ENCODE measurements at regions not wholly inside any gene's neighbourhood (a gene's known extent, or its start where the extent isn't known, plus 50 kb on each side); places are given as distances from the start of the nearest gene placed in this dataset.
"Not testable (repeated sequence)": the region's sequence is repeated elsewhere in the genome, so short reads cannot be mapped to it uniquely, and the experiment has no call there.

DNA sequence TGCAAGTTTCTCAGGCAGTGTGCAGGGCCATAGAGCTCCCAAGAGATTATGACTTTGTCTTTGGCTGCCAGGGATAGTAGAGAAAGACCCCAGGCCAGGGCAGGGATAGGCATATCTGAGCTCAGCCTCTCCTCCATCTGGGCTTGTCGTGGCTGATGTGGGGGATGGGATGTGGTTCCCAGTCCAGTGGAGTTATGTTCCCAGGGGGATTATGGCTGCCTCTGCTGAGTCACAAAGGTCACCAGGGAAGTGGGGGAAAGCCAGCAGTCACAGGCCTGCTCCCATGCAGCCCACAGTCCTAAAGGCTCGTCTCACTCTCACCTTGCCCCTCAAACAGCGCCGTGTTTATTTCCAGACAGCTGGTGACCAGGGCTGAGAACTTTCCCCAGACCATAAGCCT, 354.9 kb downstream of the SI start:
- H2AFZ ChIP-seq (ENCODE audit: low read depth, low read length, poor library complexity, severe bottlenecking): no peak overlapping the region
- RAD21 ChIA-PET (ENCODE audit: low non-redundant PET in 1 of 2, low total read pairs in 2 of 2, uncharacterized antibody in 2 of 2, unreplicated experiment in 2 of 2): no interaction called here
- CTCF ChIA-PET: no interaction called here
- no peak for ATAC-seq
- H3K36me3 ChIP-seq (ENCODE audit: control insufficient read depth in 1 of 2, insufficient read depth in 2 of 2, low read length in 2 of 2): no peaks in the 10 kb centered on the region
- BruUV-seq (replicated peaks): no TSS peak
- H3K9me3 ChIP-seq (ENCODE audit: control insufficient read depth in 1 of 2, insufficient read depth in 1 of 2, low read depth in 1 of 2, low read length in 2 of 2): no peaks in the 10 kb centered on the region
- no peaks in the 10 kb centered on the region for H3K27me3 ChIP-seq (ENCODE audit: insufficient read depth, low read length)
- H3K9ac ChIP-seq (ENCODE audit: low read length): no peak overlapping the region
- H3K4me2 ChIP-seq (ENCODE audit: low read length): no peak overlapping the region
- no peaks in the 10 kb centered on the region for H4K20me1 ChIP-seq (ENCODE audit: insufficient read depth)
- no peaks in the 10 kb centered on the region for H3K79me2 ChIP-seq (ENCODE audit: insufficient read depth, low read length)
- H3K27ac ChIP-seq (ENCODE audit: low read depth, low read length): no peak overlapping the region
- POLR2A ChIA-PET: no interaction called here
- no peaks in the 10 kb centered on the region for H3K9me2 ChIP-seq (ENCODE audit: insufficient read depth)
- H3K4me3 ChIP-seq (replicated peaks in 1 of 2; ENCODE audit: low read depth in 1 of 2, low read length in 2 of 2): no peak overlapping the region
- intact Hi-C loops (cut with micrococcal nuclease): no loop called here
- no peak for DNase-seq (ENCODE audit: low read depth, low spot score)
- H3K4me1 ChIP-seq (ENCODE audit: control insufficient read depth in 1 of 2, insufficient read depth in 2 of 2, low read length in 2 of 2): no peaks in the 10 kb centered on the region
- TF ChIP-seq JUND (IDR thresholded peaks at IDR 0.05) (no peak), ELF1 (IDR thresholded peaks at IDR 0.05; ENCODE audit: borderline replicate concordance, low read depth) (no peak), ZFX (IDR thresholded peaks at IDR 0.05) (no peak), SIN3A (IDR thresholded peaks at IDR 0.05; ENCODE audit: low read depth) (no peak), CBX3 (IDR thresholded peaks at IDR 0.05; ENCODE audit: low read depth) (no peak), SRF (IDR thresholded peaks at IDR 0.05; ENCODE audit: low read depth) (no peak), TCF7L2 (IDR thresholded peaks at IDR 0.05; ENCODE audit: borderline replicate concordance, extremely low read depth, insufficient read depth, insufficient read length) (no peak), REST (IDR thresholded peaks at IDR 0.05; ENCODE audit: low read depth) (no peak)
- TF ChIP-seq, protein P1, sequence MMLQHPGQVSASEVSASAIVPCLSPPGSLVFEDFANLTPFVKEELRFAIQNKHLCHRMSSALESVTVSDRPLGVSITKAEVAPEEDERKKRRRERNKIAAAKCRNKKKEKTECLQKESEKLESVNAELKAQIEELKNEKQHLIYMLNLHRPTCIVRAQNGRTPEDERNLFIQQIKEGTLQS (IDR thresholded peaks at IDR 0.05): no peak

DNA sequence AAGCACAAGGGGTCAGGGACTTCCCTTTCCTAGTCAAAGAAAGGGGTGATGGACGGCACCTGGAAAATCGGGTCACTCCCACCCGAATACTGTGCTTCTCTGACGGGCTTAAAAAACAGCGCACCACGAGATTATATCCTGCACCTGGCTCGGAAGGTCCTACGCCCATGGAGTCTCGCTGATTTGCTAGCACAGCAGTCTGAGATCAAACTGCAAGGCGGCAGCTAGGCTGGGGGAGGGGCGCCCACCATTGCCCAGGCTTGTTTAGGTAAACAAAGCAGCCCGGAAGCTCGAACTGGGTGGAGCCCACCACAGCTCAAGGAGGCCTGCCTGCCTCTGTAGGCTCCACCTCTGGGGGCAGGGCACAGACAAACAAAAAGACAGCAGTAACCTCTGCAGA, 375.5 kb downstream of the SI start:
- H3K27me3 ChIP-seq (ENCODE audit: insufficient read depth, low read length); H2AFZ ChIP-seq (ENCODE audit: low read depth, low read length, poor library complexity, severe bottlenecking); H3K4me1 ChIP-seq (ENCODE audit: control insufficient read depth in 1 of 2, insufficient read depth in 2 of 2, low read length in 2 of 2); H3K27ac ChIP-seq (ENCODE audit: low read depth, low read length); H3K9me2 ChIP-seq (ENCODE audit: insufficient read depth); ATAC-seq; BruUV-seq (replicated peaks); H3K36me3 ChIP-seq (ENCODE audit: control insufficient read depth in 1 of 2, insufficient read depth in 2 of 2, low read length in 2 of 2); intact Hi-C loops (cut with micrococcal nuclease); H4K20me1 ChIP-seq (ENCODE audit: insufficient read depth); CTCF ChIA-PET; POLR2A ChIA-PET; H3K4me2 ChIP-seq (ENCODE audit: low read length); H3K79me2 ChIP-seq (ENCODE audit: insufficient read depth, low read length); H3K9ac ChIP-seq (ENCODE audit: low read length); DNase-seq (ENCODE audit: low read depth, low spot score); RAD21 ChIA-PET (ENCODE audit: low non-redundant PET in 1 of 2, low total read pairs in 2 of 2, uncharacterized antibody in 2 of 2, unreplicated experiment in 2 of 2); H3K9me3 ChIP-seq (ENCODE audit: control insufficient read depth in 1 of 2, insufficient read depth in 1 of 2, low read depth in 1 of 2, low read length in 2 of 2); H3K4me3 ChIP-seq (replicated peaks in 1 of 2; ENCODE audit: low read depth in 1 of 2, low read length in 2 of 2): not testable (repeated sequence)

Data from HCT116 (cell line).